Neuronal stem cell (in vitro differentiated cells): ENCODE measurements at regions not wholly inside any gene's neighbourhood (a gene's known extent, or its start where the extent isn't known, plus 50 kb on each side); places are given as distances from the start of the nearest gene placed in this dataset.

ENCODE experiments used
- DNase-seq: peaks from one replicate; pipeline ENCODE4 v3.0.0-alpha.2; 2013; ENCODE audit warnings: low spot score
- H2AFZ ChIP-seq: one replicate; pipeline ENCODE4 v1.6.1; 2013; ENCODE audit warnings: mild to moderate bottlenecking, low read length, inconsistent platforms
- H2AK5ac ChIP-seq: 2 replicates; pipeline ENCODE4 v1.6.1; 2013; ENCODE audit warnings: low read depth, mild to moderate bottlenecking, inconsistent platforms, low read length, moderate library complexity, mixed read lengths
- H2BK120ac ChIP-seq: 2 replicates; pipeline ENCODE4 v1.6.1; 2013; ENCODE audit warnings: low read depth, mild to moderate bottlenecking, inconsistent platforms, low read length, moderate library complexity, mixed read lengths
- H2BK12ac ChIP-seq: one replicate; pipeline ENCODE4 v1.6.1; 2013; ENCODE audit warnings: low read length, inconsistent platforms
- H2BK15ac ChIP-seq: 2 replicates; pipeline ENCODE4 v1.6.1; 2013; ENCODE audit warnings: mild to moderate bottlenecking, low read length, inconsistent platforms, mixed read lengths
- H2BK5ac ChIP-seq: one replicate; pipeline ENCODE4 v1.6.1; 2013; ENCODE audit warnings: inconsistent platforms, mild to moderate bottlenecking, low read length, moderate library complexity
- H3K14ac ChIP-seq: one replicate; pipeline ENCODE4 v1.6.1; 2013; ENCODE audit warnings: low read length, inconsistent platforms
- H3K18ac ChIP-seq: 2 replicates; pipeline ENCODE4 v1.6.1; 2013; ENCODE audit warnings: low read length, inconsistent platforms
- H3K23ac ChIP-seq: 2 replicates; pipeline ENCODE4 v1.6.1; 2013; ENCODE audit warnings: low read depth, mild to moderate bottlenecking, mixed read lengths, low read length, inconsistent platforms; ENCODE audit not compliant: poor library complexity
- H3K27ac ChIP-seq: replicated peaks from 3 replicates; pipeline ENCODE4 v1.5.1; 2013; ENCODE audit warnings: low read length, inconsistent platforms
- H3K27me3 ChIP-seq, 3 experiments: 2 replicates each; pipeline ENCODE4 v1.6.1; 2013; ENCODE audit warnings: low read length in 3 of 3, mild to moderate bottlenecking in 2 of 3, inconsistent platforms in 1 of 3, low read depth in 1 of 3, mixed read lengths in 1 of 3, moderate library complexity in 1 of 3; ENCODE audit not compliant: control insufficient read depth in 3 of 3, insufficient read depth in 3 of 3
- H3K36me3 ChIP-seq, 2 donors: replicated peaks in 1 of 2; 2 replicates each; pipeline ENCODE4 v1.6.1; 2013; ENCODE audit warnings: low read length in 2 of 2; ENCODE audit not compliant: control insufficient read depth in 2 of 2, insufficient read depth in 2 of 2
- H3K4ac ChIP-seq: 2 replicates; pipeline ENCODE4 v1.6.1; 2013; ENCODE audit warnings: inconsistent platforms, mild to moderate bottlenecking, low read length, moderate library complexity
- H3K4me1 ChIP-seq, 2 donors: 1 replicate in 1 of 2; 2 replicates in 1 of 2; pipeline ENCODE4 v1.6.1; 2013; ENCODE audit warnings: low read length in 2 of 2, low read depth in 1 of 2; ENCODE audit not compliant: control insufficient read depth in 2 of 2, insufficient read depth in 1 of 2
- H3K4me2 ChIP-seq: one replicate; pipeline ENCODE4 v1.6.1; 2013; ENCODE audit warnings: mild to moderate bottlenecking, low read length, inconsistent platforms; ENCODE audit not compliant: insufficient read depth, poor library complexity, severe bottlenecking
- H3K4me3 ChIP-seq, 2 donors: 2 replicates each; pipeline ENCODE4 v1.5.1; 2013; ENCODE audit warnings: low read length in 2 of 2, mild to moderate bottlenecking in 2 of 2, inconsistent platforms in 1 of 2, moderate library complexity in 1 of 2
- H3K79me1 ChIP-seq: one replicate; pipeline ENCODE4 v1.6.1; 2013; ENCODE audit warnings: low read depth, mild to moderate bottlenecking, inconsistent platforms, low read length, moderate library complexity
- H3K9ac ChIP-seq: one replicate; pipeline ENCODE4 v1.6.1; 2013; ENCODE audit warnings: mild to moderate bottlenecking, low read depth, low read length, inconsistent platforms; ENCODE audit not compliant: poor library complexity
- H3K9me3 ChIP-seq, 2 donors: replicated peaks in 1 of 2; 2 replicates each; pipeline versions ENCODE3 to v1.6.1; 2013; ENCODE audit warnings: low read length in 2 of 2, mild to moderate bottlenecking in 2 of 2, inconsistent platforms in 1 of 2, low read depth in 1 of 2, mixed read lengths in 1 of 2, moderate library complexity in 1 of 2; ENCODE audit not compliant: control insufficient read depth in 2 of 2, insufficient read depth in 1 of 2
- H4K8ac ChIP-seq: one replicate; pipeline ENCODE4 v1.6.1; 2013; ENCODE audit warnings: low read depth, mild to moderate bottlenecking, inconsistent platforms, low read length, moderate library complexity
- H4K91ac ChIP-seq: one replicate; pipeline ENCODE4 v1.6.1; 2013; ENCODE audit warnings: low read length, low read depth, mild to moderate bottlenecking, inconsistent platforms; ENCODE audit not compliant: poor library complexity
- WGBS, 2 donors: extraction: QIAGEN DNeasy Blood & Tissue Kit; methylation state at CpG; one replicate each; pipeline ENCODE4 v1.1.7; 2013; ENCODE audit warnings: missing lambda C conversion rate in 2 of 2, mixed read lengths in 1 of 2; ENCODE audit not compliant: insufficient read length in 2 of 2, insufficient replicate concordance in 1 of 2; ENCODE audit errors: extremely low coverage in 2 of 2; 5-methylcytosine and 5-hydroxymethylcytosine counted together

- no peak overlapping the region for H2BK12ac ChIP-seq
- no peak overlapping the region for H2AK5ac ChIP-seq
- no peak overlapping the region for H3K4me2 ChIP-seq
- no peak overlapping the region for H2BK120ac ChIP-seq
- no peak for DNase-seq
- H3K4me3 ChIP-seq = no peak overlapping the region
- no peak overlapping the region for H3K4ac ChIP-seq
- no peak overlapping the region for H3K23ac ChIP-seq
- no peaks in the 10 kb centered on the region for H3K9me3 ChIP-seq
- no peak overlapping the region for H2AFZ ChIP-seq
- H2BK5ac ChIP-seq = no peak overlapping the region
- H3K9ac ChIP-seq = no peak overlapping the region
- H4K91ac ChIP-seq = no peak overlapping the region
- H3K79me1 ChIP-seq = no peaks in the 10 kb centered on the region
- H2BK15ac ChIP-seq = no peak overlapping the region
- H3K27me3 ChIP-seq = peaks cover 0 to 10% (median 0%) of the 10 kb centered on the region in 3 experiments
- no peaks in the 10 kb centered on the region for H3K36me3 ChIP-seq
- no peak overlapping the region for H4K8ac ChIP-seq
- no peak overlapping the region for H3K14ac ChIP-seq
- H3K18ac ChIP-seq = no peak overlapping the region
- H3K27ac ChIP-seq = no peak overlapping the region
- H3K4me1 ChIP-seq = peaks cover 7 to 9% of the 10 kb centered on the region in 2 donors
- WGBS, 2 donors = no CpG with 5 or more reads among the region's 6 CpGs
Observed at GRCh38 chr14:31945701-31946100, 131.4 kb upstream of the ARHGAP5 start.

- Histone ChIP-seq H3K4me2 (no peak overlapping the region), H3K27ac (no peak overlapping the region), H2AFZ (no peak overlapping the region), H3K9ac (no peak overlapping the region), H3K9me3 (no peaks in the 10 kb centered on the region), H2BK15ac (no peak overlapping the region), H3K36me3 (no peaks in the 10 kb centered on the region), H3K14ac (no peak overlapping the region), H3K79me1 (no peaks in the 10 kb centered on the region), H3K4me1 (peaks cover 10 to 13% of the 10 kb centered on the region in 2 donors), H2AK5ac (no peak overlapping the region), H2BK120ac (no peak overlapping the region), H2BK12ac (no peak overlapping the region), H3K18ac (no peak overlapping the region), H3K4me3 (no peak overlapping the region), H2BK5ac (no peak overlapping the region), H3K4ac (no peak overlapping the region), H3K27me3 (peaks cover 0 to 10% (median 0%) of the 10 kb centered on the region in 3 experiments), H3K23ac (no peak overlapping the region), H4K91ac (no peak overlapping the region), H4K8ac (no peak overlapping the region)
- no peak for DNase-seq
- no CpG with 5 or more reads among the region's 7 CpGs for WGBS, 2 donors
Observed at GRCh38 chr14:31947076-31947475, 130.0 kb upstream of the ARHGAP5 start.

GRCh38 chr14:31947680-31948595 lies 129.2 kb upstream of the ARHGAP5 start:
- Histone ChIP-seq H3K27ac (no peak overlapping the region), H2BK15ac (no peak overlapping the region), H4K91ac (no peak overlapping the region), H3K27me3 (peaks cover 0 to 12% (median 0%) of the 10 kb centered on the region in 3 experiments), H3K36me3 (no peaks in the 10 kb centered on the region), H3K9ac (no peak overlapping the region), H2AK5ac (no peak overlapping the region), H3K79me1 (no peaks in the 10 kb centered on the region), H3K9me3 (no peaks in the 10 kb centered on the region), H3K4me2 (no peak overlapping the region), H2BK12ac (no peak overlapping the region), H4K8ac (peak overlapping the region; percentile 9), H3K4me3 (no peak overlapping the region), H2BK120ac (no peak overlapping the region), H3K18ac (peak overlapping the region; percentile 25), H3K4ac (no peak overlapping the region), H3K4me1 (peaks cover 10% of the 10 kb centered on the region in 2 donors), H3K14ac (no peak overlapping the region), H2AFZ (no peak overlapping the region), H2BK5ac (no peak overlapping the region), H3K23ac (no peak overlapping the region)
- no CpG with 5 or more reads among the region's 5 CpGs for WGBS, 2 donors
- DNase-seq = no peak

- Histone ChIP-seq H3K14ac (no peak overlapping the region), H3K9me3 (no peaks in the 10 kb centered on the region), H3K27ac (no peak overlapping the region), H4K91ac (no peak overlapping the region), H3K18ac (no peak overlapping the region), H2BK120ac (no peak overlapping the region), H2BK15ac (no peak overlapping the region), H3K4me1 (peaks cover 5 to 10% of the 10 kb centered on the region in 2 donors), H3K79me1 (no peaks in the 10 kb centered on the region), H3K4me2 (no peak overlapping the region), H3K27me3 (peaks cover 0 to 12% (median 0%) of the 10 kb centered on the region in 3 experiments), H4K8ac (no peak overlapping the region), H2AFZ (no peak overlapping the region), H2AK5ac (no peak overlapping the region), H3K9ac (no peak overlapping the region), H3K4me3 (no peak overlapping the region), H2BK5ac (no peak overlapping the region), H3K23ac (no peak overlapping the region), H3K4ac (no peak overlapping the region), H2BK12ac (no peak overlapping the region), H3K36me3 (no peaks in the 10 kb centered on the region)
- DNase-seq = no peak
- WGBS, 2 donors = no CpG with 5 or more reads among the region's 1 CpG
Observed at GRCh38 chr14:31949709-31950108, 127.4 kb upstream of the ARHGAP5 start.
